ENCODE measurements at regions not wholly inside any gene's neighbourhood (a gene's known extent, or its start where the extent isn't known, plus 50 kb on each side); places are given as distances from the start of the nearest gene placed in this dataset.

DNA sequence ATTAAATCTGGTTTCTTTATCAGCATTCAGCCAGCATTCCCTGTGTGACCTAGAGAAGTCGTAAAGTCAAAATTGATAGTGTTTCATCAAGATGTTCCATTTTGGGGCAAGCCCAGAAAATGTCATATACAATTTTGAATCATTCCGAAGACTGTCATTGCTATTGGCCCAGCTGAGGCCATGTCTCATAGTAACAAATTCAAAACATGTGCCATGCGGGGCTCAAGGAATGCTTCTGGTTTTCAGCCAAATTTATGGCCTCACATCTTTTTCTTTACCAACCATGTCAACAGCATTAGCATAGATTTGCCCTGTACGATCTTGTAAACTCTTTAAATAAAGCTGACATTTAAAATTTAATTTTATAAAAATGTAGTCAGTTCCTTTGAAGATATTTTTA, 314.7 kb downstream of the PAX1 start:
- no peak for ATAC-seq
- DNase-seq (ENCODE audit: low spot score), result no peak
- H3K4me1 Mint-ChIP-seq, result no peaks in the 10 kb centered on the region
- no peak overlapping the region for H3K27ac Mint-ChIP-seq
- peaks cover 4% of the 10 kb centered on the region for H3K9me3 Mint-ChIP-seq
- ChIA-PET POLR2A (no interaction called here), CTCF (no interaction called here)
- H3K36me3 Mint-ChIP-seq, result no peaks in the 10 kb centered on the region
- H3K4me3 Mint-ChIP-seq, result no peak overlapping the region
- H3K27me3 Mint-ChIP-seq (ENCODE audit: low read depth), result no peaks in the 10 kb centered on the region
- TF ChIP-seq GABPB1 (CRISPR knock-in tag; IDR thresholded peaks at IDR 0.05) (no peak), NFATC4 (CRISPR knock-in tag; IDR thresholded peaks at IDR 0.05) (no peak), HMGXB4 (CRISPR knock-in tag; IDR thresholded peaks at IDR 0.05) (no peak), SOX15 (CRISPR knock-in tag; IDR thresholded peaks at IDR 0.05) (no peak), ZNF232 (CRISPR knock-in tag; IDR thresholded peaks at IDR 0.05) (no peak), SP1 (CRISPR knock-in tag; conservative IDR thresholded peaks at IDR 0.05) (no peak), E2F5 (CRISPR knock-in tag; IDR thresholded peaks at IDR 0.05) (no peak), NR1H2 (CRISPR knock-in tag; IDR thresholded peaks at IDR 0.05) (no peak), ZNF138 (CRISPR knock-in tag; conservative IDR thresholded peaks at IDR 0.05) (no peak), NR2C2 (CRISPR knock-in tag; IDR thresholded peaks at IDR 0.05) (no peak), ZNF219 (CRISPR knock-in tag; IDR thresholded peaks at IDR 0.05; ENCODE audit: borderline replicate concordance) (no peak), KAT7 (CRISPR knock-in tag; IDR thresholded peaks at IDR 0.05; ENCODE audit: borderline replicate concordance) (no peak)
- TF ChIP-seq, protein P1, sequence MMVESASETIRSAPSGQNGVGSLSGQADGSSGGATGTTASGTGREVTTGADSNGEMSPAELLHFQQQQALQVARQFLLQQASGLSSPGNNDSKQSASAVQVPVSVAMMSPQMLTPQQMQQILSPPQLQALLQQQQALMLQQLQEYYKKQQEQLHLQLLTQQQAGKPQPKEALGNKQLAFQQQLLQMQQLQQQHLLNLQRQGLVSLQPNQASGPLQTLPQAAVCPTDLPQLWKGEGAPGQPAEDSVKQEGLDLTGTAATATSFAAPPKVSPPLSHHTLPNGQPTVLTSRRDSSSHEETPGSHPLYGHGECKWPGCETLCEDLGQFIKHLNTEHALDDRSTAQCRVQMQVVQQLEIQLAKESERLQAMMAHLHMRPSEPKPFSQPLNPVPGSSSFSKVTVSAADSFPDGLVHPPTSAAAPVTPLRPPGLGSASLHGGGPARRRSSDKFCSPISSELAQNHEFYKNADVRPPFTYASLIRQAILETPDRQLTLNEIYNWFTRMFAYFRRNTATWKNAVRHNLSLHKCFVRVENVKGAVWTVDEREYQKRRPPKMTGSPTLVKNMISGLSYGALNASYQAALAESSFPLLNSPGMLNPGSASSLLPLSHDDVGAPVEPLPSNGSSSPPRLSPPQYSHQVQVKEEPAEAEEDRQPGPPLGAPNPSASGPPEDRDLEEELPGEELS (CRISPR knock-in tag; IDR thresholded peaks at IDR 0.05), result no peak
- TF ChIP-seq, protein P2, sequence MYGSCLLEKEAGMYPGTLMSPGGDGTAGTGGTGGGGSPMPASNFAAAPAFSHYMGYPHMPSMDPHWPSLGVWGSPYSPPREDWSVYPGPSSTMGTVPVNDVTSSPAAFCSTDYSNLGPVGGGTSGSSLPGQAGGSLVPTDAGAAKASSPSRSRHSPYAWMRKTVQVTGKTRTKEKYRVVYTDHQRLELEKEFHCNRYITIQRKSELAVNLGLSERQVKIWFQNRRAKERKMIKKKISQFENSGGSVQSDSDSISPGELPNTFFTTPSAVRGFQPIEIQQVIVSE (CRISPR knock-in tag; IDR thresholded peaks at IDR 0.05; ENCODE audit: borderline replicate concordance), result no peak
- TF ChIP-seq, protein P3, sequence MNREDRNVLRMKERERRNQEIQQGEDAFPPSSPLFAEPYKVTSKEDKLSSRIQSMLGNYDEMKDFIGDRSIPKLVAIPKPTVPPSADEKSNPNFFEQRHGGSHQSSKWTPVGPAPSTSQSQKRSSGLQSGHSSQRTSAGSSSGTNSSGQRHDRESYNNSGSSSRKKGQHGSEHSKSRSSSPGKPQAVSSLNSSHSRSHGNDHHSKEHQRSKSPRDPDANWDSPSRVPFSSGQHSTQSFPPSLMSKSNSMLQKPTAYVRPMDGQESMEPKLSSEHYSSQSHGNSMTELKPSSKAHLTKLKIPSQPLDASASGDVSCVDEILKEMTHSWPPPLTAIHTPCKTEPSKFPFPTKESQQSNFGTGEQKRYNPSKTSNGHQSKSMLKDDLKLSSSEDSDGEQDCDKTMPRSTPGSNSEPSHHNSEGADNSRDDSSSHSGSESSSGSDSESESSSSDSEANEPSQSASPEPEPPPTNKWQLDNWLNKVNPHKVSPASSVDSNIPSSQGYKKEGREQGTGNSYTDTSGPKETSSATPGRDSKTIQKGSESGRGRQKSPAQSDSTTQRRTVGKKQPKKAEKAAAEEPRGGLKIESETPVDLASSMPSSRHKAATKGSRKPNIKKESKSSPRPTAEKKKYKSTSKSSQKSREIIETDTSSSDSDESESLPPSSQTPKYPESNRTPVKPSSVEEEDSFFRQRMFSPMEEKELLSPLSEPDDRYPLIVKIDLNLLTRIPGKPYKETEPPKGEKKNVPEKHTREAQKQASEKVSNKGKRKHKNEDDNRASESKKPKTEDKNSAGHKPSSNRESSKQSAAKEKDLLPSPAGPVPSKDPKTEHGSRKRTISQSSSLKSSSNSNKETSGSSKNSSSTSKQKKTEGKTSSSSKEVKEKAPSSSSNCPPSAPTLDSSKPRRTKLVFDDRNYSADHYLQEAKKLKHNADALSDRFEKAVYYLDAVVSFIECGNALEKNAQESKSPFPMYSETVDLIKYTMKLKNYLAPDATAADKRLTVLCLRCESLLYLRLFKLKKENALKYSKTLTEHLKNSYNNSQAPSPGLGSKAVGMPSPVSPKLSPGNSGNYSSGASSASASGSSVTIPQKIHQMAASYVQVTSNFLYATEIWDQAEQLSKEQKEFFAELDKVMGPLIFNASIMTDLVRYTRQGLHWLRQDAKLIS (CRISPR knock-in tag; IDR thresholded peaks at IDR 0.05; ENCODE audit: borderline replicate concordance), result no peak
- TF ChIP-seq, protein P4, sequence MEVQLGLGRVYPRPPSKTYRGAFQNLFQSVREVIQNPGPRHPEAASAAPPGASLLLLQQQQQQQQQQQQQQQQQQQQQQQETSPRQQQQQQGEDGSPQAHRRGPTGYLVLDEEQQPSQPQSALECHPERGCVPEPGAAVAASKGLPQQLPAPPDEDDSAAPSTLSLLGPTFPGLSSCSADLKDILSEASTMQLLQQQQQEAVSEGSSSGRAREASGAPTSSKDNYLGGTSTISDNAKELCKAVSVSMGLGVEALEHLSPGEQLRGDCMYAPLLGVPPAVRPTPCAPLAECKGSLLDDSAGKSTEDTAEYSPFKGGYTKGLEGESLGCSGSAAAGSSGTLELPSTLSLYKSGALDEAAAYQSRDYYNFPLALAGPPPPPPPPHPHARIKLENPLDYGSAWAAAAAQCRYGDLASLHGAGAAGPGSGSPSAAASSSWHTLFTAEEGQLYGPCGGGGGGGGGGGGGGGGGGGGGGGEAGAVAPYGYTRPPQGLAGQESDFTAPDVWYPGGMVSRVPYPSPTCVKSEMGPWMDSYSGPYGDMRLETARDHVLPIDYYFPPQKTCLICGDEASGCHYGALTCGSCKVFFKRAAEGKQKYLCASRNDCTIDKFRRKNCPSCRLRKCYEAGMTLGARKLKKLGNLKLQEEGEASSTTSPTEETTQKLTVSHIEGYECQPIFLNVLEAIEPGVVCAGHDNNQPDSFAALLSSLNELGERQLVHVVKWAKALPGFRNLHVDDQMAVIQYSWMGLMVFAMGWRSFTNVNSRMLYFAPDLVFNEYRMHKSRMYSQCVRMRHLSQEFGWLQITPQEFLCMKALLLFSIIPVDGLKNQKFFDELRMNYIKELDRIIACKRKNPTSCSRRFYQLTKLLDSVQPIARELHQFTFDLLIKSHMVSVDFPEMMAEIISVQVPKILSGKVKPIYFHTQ (CRISPR knock-in tag; IDR thresholded peaks at IDR 0.05), result no peak
- TF ChIP-seq, protein P5, sequence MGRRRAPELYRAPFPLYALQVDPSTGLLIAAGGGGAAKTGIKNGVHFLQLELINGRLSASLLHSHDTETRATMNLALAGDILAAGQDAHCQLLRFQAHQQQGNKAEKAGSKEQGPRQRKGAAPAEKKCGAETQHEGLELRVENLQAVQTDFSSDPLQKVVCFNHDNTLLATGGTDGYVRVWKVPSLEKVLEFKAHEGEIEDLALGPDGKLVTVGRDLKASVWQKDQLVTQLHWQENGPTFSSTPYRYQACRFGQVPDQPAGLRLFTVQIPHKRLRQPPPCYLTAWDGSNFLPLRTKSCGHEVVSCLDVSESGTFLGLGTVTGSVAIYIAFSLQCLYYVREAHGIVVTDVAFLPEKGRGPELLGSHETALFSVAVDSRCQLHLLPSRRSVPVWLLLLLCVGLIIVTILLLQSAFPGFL (CRISPR knock-in tag; IDR thresholded peaks at IDR 0.05; ENCODE audit: borderline replicate concordance), result no peak
- TF ChIP-seq, protein P6, sequence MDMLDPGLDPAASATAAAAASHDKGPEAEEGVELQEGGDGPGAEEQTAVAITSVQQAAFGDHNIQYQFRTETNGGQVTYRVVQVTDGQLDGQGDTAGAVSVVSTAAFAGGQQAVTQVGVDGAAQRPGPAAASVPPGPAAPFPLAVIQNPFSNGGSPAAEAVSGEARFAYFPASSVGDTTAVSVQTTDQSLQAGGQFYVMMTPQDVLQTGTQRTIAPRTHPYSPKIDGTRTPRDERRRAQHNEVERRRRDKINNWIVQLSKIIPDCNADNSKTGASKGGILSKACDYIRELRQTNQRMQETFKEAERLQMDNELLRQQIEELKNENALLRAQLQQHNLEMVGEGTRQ (CRISPR knock-in tag; IDR thresholded peaks at IDR 0.05), result no peak
